Posterior cingulate gyrus (tissue), 11 donors: ENCODE measurements at regions not wholly inside any gene's neighbourhood (a gene's known extent, or its start where the extent isn't known, plus 50 kb on each side); places are given as distances from the start of the nearest gene placed in this dataset.
"Not testable (repeated sequence)": the region's sequence is repeated elsewhere in the genome, so short reads cannot be mapped to it uniquely, and the experiment has no call there.

Source experiments
- DNase-seq, 10 donors: peaks; one replicate each; pipeline versions ENCODE4 v3.0.0 to v3.0.0-alpha.2; 2020 to 2021; ENCODE audit warnings: mixed read lengths in 3 of 10
- intact Hi-C: fragments of 100-400 bp; cut with DNase I; formaldehyde crosslinking; loops from one replicate; pipeline ENCODE4 v1.15.1; 2023

- DNase-seq, result no peak
- intact Hi-C loops, result no loop called here
These were observed 224.5 kb upstream of the CHAC2 start for GRCh38 chr2:53543083-53543482.

DNA sequence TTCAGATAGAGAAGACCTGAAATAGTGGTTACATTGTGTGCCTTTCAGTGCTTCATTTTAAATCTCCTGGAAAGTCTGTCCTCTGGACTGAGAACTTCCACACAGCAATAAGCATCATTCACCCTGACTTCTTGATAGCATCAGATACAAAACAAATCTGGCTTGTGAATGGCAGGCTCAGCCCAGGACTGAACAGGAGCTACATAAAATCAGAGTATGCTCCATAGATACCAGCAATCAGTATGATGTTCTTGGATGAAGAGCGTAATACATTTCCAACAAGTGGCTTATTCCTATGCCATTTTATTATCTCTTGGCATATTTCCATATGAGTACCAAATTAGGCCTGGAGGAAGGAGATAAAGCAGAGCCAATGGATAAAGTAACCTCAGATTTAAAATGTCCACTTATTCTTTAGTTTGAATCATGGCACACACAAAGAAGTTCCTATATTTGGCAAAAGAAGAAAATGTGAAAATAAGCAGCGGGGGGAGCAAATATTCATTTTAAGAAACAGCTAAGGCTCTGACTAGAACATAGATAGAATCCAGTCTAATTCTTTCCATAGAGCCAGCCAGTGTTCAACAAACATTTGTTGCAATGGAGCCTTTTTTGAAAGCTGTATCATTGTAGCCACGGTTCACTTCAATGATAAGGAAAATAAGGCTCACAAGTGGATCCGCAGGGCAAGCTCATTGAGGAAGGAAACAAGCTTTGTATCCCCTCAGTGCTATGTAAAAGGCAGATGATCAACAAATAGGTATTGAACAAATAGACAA is 230.8 kb upstream of the CHAC2 start:
- intact Hi-C loops, result no loop called here
- no peak for DNase-seq

GRCh38 chr2:53535234-53535840 is 232.3 kb upstream of the CHAC2 start:
- no peak for DNase-seq
- intact Hi-C loops, result no loop called here

DNA sequence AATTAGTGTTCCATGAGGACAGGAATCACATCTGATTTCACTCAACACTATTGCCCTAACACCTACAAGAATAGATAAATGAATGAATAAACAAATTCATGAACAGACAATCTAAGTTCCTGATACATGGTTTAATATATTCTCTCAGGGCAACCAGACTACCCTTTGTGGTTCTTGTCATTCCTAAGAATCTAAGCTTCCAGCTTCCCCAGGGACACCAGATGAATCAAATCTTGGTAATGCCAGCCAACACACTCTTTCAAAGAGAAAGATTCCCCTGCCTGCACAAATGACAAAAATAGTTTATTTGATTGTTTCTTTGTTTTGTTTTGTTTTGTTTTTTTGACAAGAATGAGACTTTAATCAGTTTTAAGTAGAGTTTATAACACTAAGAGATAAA is 237.5 kb upstream of the CHAC2 start:
- no peak for DNase-seq
- intact Hi-C loops, result no loop called here

DNA sequence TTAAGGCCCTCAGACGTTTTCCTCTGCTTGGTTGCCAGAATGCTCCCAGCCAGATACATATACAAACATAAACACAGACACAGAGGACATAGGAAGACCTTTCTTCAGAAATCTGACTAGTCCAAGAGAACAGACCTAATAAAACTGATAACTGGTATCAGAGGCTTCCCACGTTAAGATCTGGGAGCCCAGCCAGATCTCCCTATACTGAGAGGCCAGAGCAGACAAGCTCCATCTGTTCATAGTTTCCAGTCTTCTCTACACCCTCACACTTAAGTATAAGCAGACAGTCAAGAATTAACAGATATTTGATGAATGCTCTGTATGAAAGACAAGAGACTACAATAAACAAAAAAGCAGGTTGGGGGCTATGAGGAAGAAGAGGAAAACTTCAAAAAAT is 240.5 kb upstream of the CHAC2 start:
- DNase-seq, result no peak
- intact Hi-C loops, result no loop called here

GRCh38 chr2:53519918-53520841 is 247.4 kb upstream of the CHAC2 start:
- intact Hi-C loops, result no loop called here
- no peak for DNase-seq

DNA sequence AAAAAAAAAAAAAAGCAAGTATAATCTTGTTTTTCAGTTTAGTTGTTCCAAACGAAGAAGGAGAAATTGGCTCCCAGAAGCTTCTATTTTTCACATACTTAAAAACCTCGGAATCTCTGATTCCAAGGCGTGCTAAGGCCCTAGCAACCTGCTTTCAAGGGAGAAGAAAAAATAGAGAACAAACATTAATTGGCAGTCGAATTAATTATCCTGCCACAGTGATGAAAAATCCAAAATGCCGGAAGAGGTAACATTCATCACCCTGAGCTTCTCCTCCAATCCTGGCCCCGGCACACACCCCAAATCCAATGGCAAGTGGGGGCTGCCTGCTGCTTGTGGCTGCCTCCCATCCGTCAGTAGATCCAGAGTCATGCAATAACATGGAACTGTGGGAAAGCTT is 250.2 kb upstream of the CHAC2 start:
- no peak for DNase-seq
- intact Hi-C loops, result no loop called here

GRCh38 chr2:53516650-53517049 is 251.0 kb upstream of the CHAC2 start:
- DNase-seq, result no peak
- intact Hi-C loops, result no loop called here

GRCh38 chr2:53515435-53516332 is 251.9 kb upstream of the CHAC2 start:
- intact Hi-C loops, result no loop called here
- DNase-seq, result peak in 1 of 10 donors; percentile 24

- intact Hi-C loops, result no loop called here
- DNase-seq, result no peak
These were observed 254.4 kb upstream of the CHAC2 start for GRCh38 chr2:53513167-53513666.

DNA sequence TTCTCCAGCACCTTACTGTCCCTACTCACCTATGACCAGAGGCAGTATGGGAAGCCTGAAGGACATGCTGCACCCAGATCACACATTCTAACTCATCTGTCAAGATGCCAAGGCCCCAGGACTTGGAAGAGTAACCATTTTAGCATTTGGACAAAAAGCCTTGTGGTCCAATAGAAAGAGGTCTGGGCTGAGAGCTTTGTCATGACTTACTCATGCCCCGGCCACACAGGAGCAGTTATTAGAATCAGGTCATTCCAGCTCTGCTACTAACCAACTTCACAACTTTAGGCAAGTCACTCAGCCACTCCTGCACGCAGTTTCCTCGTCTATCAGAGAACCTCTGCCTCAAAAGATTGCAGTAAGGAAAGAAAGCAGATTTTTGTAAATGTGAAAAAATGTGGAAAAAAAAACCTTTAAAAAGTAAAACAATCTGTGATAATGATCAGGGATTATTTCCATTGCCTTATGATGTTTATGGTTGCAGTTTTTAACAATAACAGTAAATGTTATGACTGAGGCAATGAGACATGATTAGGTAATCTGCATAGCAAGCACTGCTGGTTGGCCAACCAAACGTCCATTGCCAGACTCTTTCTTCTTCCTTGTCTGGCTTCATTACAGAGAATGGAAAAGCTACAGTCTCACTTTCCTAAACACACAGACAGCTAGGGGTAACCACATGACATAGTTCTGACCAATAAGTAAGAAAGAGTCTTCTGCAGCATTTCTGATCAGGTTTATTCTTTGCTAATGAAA is 255.4 kb upstream of the CHAC2 start:
- no peak for DNase-seq
- intact Hi-C loops, result no loop called here

- intact Hi-C loops, result no loop called here
- DNase-seq, result no peak
These were observed 256.1 kb upstream of the CHAC2 start for GRCh38 chr2:53511549-53511948.

- intact Hi-C loops, result no loop called here
- DNase-seq, result no peak
These were observed 257.2 kb upstream of the CHAC2 start for GRCh38 chr2:53510401-53510800.

- intact Hi-C loops, result no loop called here
- DNase-seq, result no peak
These were observed 257.7 kb upstream of the CHAC2 start for GRCh38 chr2:53509831-53510388.

DNA sequence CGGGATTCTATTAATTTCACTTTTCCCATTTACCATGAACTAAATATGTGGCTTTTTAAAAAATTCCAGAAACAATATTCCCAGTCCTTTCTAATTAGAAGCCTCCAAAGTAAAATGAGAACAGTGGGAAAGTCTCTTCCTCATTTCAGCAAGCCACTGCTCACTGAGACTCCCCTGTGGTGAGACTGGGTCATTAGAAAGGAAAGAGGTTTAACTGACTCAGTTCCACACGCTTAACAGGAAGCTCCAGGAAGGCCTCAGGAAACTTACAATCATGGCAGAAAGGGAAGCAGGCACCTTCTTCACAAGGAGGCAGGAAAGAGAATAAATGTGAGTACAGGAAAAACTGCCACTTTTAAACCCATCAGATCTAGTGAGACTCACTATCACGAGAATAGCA is 258.9 kb upstream of the CHAC2 start:
- no peak for DNase-seq
- intact Hi-C loops, result no loop called here

DNA sequence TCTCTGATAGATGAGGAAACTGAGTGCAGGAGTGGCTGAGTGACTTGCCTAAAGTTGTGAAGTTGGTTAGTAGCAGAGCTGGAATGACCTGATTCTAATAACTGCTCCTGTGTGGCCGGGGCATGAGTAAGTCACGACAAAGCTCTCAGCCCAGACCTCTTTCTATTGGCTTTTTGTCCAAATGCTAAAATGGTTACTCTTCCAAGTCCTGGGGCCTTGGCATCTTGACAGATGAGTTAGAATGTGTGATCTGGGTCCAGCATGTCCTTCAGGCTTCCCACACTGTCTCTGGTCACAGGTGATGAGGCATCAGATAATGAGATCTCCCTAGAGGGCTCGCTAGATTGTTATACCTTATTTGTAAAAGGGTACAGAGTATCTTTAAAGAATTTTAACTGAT is 260.5 kb upstream of the CHAC2 start:
- intact Hi-C loops, DNase-seq: not testable (repeated sequence)

- intact Hi-C loops, result no loop called here
These were observed 261.8 kb upstream of the CHAC2 start for GRCh38 chr2:53505826-53506225.

GRCh38 chr2:53504507-53504906 is 263.1 kb upstream of the CHAC2 start:
- no peak for DNase-seq
- intact Hi-C loops, result no loop called here

More at GRCh38 chr2:53505826-53506225, 261.8 kb upstream of the CHAC2 start:
- DNase-seq, result no peak

DNA sequence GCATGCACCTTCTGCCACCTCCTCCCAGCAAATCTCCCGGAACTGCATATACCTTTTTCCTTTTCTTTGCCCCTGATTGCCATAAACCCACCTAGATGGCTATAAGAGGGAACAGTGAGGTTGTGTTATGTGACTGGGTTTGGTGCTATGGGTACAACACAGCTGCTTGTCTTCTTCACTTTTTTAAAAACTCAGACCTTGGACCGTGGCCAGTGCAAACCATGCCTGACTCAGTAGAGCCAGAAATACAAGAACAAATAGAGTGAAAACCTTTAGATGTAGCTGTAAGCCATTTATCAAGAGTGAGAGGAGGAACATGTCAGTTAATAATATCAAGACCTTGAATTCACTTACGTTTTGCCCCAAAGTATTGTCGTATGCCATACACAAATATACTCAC is 267.4 kb upstream of the CHAC2 start:
- DNase-seq, result no peak
- intact Hi-C loops, result no loop called here
